ENCODE measurements at regions not wholly inside any gene's neighbourhood (a gene's known extent, or its start where the extent isn't known, plus 50 kb on each side); places are given as distances from the start of the nearest gene placed in this dataset.

- DNase-seq (ENCODE audit: low read depth, low spot score): no peak
Measured at GRCh38 chr13:73967397-73968165, 166.6 kb downstream of the KLF12 start.

GRCh38 chr13:73966331-73966730, 167.9 kb downstream of the KLF12 start:
- no peak for DNase-seq (ENCODE audit: low read depth, low spot score)

- no peak for DNase-seq (ENCODE audit: low read depth, low spot score)
Measured at GRCh38 chr13:73962284-73962683, 171.9 kb downstream of the KLF12 start.

GRCh38 chr13:73961181-73961580, 173.0 kb downstream of the KLF12 start:
- no peak for DNase-seq (ENCODE audit: low read depth, low spot score)

- no peak for DNase-seq (ENCODE audit: low read depth, low spot score)
Measured at GRCh38 chr13:73960474-73960873, 173.7 kb downstream of the KLF12 start.

- no peak for DNase-seq (ENCODE audit: low read depth, low spot score)
Measured at GRCh38 chr13:73958657-73959397, 175.4 kb downstream of the KLF12 start.

GRCh38 chr13:73957889-73958288, 176.3 kb downstream of the KLF12 start:
- DNase-seq (ENCODE audit: low read depth, low spot score): no peak

- DNase-seq (ENCODE audit: low read depth, low spot score): no peak
Measured at GRCh38 chr13:73956795-73957408, 177.3 kb downstream of the KLF12 start.

- no peak for DNase-seq (ENCODE audit: low read depth, low spot score)
Measured at GRCh38 chr13:73955977-73956500, 178.2 kb downstream of the KLF12 start.

- DNase-seq (ENCODE audit: low read depth, low spot score): no peak
Measured at GRCh38 chr13:73954808-73955207, 179.4 kb downstream of the KLF12 start.

- DNase-seq (ENCODE audit: low read depth, low spot score): no peak
Measured at GRCh38 chr13:73952648-73953047, 181.6 kb downstream of the KLF12 start.

- no peak for DNase-seq (ENCODE audit: low read depth, low spot score)
Measured at GRCh38 chr13:73948848-73949529, 185.2 kb downstream of the KLF12 start.

GRCh38 chr13:73945871-73946270, 188.3 kb downstream of the KLF12 start:
- no peak for DNase-seq (ENCODE audit: low read depth, low spot score)

GRCh38 chr13:73945382-73945781, 188.8 kb downstream of the KLF12 start:
- no peak for DNase-seq (ENCODE audit: low read depth, low spot score)

GRCh38 chr13:73943965-73944233, 190.3 kb downstream of the KLF12 start:
- DNase-seq (ENCODE audit: low read depth, low spot score): no peak

- DNase-seq (ENCODE audit: low read depth, low spot score): no peak
Measured at GRCh38 chr13:73943137-73943964, 190.9 kb downstream of the KLF12 start.

GRCh38 chr13:73941752-73942151, 192.5 kb downstream of the KLF12 start:
- no peak for DNase-seq (ENCODE audit: low read depth, low spot score)

GRCh38 chr13:73940098-73940497, 194.1 kb downstream of the KLF12 start:
- DNase-seq (ENCODE audit: low read depth, low spot score): no peak

- DNase-seq (ENCODE audit: low read depth, low spot score): no peak
Measured at GRCh38 chr13:73939603-73940002, 194.6 kb downstream of the KLF12 start.

- no peak for DNase-seq (ENCODE audit: low read depth, low spot score)
Measured at GRCh38 chr13:73939071-73939380, 195.2 kb downstream of the KLF12 start.

- DNase-seq (ENCODE audit: low read depth, low spot score): no peak
Measured at GRCh38 chr13:73938372-73939070, 195.7 kb downstream of the KLF12 start.
